VCaP (cell line): ENCODE measurements at regions not wholly inside any gene's neighbourhood (a gene's known extent, or its start where the extent isn't known, plus 50 kb on each side); places are given as distances from the start of the nearest gene placed in this dataset.

ENCODE experiments used
- H3K27ac ChIP-seq: fragments of 450-650 bp; 2 replicates; pipeline ENCODE4 v1.5.1; 2017
- TF ChIP-seq, protein P1 (sequence below): fragments of 450-650 bp; conservative IDR thresholded peaks from 2 replicates; pipeline ENCODE4 v1.5.1; 2017; ENCODE audit warnings: mild to moderate bottlenecking, moderate library complexity

DNA sequence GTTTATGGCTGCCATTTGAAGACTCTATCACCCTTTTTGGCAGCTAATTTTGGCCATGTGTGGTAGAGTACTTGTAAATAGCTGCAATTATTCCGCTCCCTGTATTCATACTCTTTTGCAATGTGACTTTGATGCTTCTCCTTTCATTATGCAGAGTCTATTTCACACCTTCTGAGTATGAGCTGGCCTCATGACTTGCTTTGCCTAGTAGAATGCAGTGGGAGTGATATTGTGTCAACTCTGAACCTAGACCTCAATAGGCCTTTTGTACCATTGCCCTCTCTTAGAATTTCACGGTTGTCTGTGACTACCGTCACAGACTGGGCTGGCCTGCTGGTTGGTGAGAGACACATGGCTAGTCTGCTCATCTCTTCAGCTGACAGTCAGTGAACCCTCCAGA is 118.8 kb downstream of the DDIT4L start:
- H3K27ac ChIP-seq = no peak overlapping the region
- TF ChIP-seq, protein P1, sequence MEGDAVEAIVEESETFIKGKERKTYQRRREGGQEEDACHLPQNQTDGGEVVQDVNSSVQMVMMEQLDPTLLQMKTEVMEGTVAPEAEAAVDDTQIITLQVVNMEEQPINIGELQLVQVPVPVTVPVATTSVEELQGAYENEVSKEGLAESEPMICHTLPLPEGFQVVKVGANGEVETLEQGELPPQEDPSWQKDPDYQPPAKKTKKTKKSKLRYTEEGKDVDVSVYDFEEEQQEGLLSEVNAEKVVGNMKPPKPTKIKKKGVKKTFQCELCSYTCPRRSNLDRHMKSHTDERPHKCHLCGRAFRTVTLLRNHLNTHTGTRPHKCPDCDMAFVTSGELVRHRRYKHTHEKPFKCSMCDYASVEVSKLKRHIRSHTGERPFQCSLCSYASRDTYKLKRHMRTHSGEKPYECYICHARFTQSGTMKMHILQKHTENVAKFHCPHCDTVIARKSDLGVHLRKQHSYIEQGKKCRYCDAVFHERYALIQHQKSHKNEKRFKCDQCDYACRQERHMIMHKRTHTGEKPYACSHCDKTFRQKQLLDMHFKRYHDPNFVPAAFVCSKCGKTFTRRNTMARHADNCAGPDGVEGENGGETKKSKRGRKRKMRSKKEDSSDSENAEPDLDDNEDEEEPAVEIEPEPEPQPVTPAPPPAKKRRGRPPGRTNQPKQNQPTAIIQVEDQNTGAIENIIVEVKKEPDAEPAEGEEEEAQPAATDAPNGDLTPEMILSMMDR = no peak

DNA sequence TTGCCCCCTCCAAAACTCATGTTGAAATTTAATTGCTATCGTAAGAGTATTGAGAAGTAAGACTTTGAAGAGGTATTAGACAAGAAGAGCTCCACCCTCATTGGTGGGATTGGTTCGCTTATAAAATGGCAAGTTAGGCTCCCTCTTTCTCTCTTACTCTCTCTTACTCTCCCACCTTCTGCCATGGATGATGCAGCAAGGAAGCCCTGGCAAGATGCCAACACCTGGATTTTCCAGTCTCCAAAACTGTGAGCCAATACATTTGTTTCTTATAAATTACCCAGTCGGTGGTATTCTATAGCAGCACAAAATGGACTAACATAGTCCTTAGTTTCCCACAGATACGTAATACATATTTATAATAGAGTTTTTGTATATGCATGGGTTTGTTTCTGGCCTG is 119.4 kb downstream of the DDIT4L start:
- TF ChIP-seq, protein P1 = no peak
- H3K27ac ChIP-seq = no peak overlapping the region

DNA sequence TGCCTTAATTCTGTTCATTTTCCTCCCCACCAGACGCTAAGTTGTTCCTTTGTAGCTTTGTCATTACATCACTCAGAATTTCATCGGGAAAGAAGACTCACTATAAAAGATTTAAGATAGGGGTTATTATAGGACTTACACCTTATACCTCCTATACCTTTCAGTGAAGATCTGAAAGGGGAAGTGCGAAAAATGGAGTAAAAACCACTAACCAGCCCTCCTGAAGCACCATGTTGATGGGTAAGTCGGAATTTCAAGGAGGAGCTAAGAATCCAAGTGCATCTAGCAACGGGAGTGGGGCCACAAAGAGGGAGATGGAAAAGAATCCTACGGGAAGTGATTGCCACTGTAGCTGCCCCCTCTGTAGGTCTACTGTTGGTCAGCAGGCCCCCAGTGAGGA is 119.1 kb upstream of the H2AZ1 start:
- no peak overlapping the region for H3K27ac ChIP-seq
- TF ChIP-seq, protein P1 = no peak

DNA sequence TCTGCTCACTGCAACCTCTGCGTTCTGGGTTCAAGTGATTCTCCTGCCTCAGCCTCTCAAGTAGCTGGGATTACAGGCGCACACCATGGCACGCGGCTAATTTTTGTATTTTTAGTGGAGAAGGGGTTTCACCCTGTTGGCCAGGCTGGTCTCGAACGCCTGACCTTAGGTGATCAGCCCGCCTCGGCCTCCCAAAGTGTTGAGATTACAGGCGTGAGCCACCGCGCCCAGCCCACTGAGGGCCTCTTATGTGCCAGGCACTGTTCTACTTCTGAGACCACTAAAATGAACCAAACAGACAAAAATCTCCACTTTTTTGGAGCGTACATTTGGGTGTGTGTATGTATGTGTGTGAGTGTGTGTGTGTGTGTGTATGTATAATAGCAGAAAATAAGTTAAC is 117.2 kb upstream of the H2AZ1 start:
- TF ChIP-seq, protein P1 = no peak
- no peak overlapping the region for H3K27ac ChIP-seq

DNA sequence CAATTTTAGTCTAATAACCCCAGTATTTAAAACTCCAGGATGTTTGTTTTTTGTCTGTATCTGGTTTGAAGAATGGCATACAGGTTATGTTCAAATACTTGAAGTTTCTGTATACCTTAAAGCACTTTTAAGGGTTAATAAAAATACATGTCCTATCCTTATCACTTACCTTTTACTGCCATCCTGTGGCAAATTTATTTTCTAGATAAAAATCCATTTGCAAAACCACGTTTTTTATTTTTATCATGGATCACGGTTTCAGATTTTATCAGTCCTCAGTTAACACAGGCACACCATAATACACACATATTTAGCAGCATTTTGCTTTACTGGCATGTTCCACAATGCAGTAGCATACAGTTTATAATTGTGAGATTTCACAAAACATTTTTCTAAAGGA is 113.3 kb upstream of the H2AZ1 start:
- TF ChIP-seq, protein P1 = peak; percentile 39
- peak overlapping the region; percentile 5; the same call in 1 of the 2 replicates for H3K27ac ChIP-seq

DNA sequence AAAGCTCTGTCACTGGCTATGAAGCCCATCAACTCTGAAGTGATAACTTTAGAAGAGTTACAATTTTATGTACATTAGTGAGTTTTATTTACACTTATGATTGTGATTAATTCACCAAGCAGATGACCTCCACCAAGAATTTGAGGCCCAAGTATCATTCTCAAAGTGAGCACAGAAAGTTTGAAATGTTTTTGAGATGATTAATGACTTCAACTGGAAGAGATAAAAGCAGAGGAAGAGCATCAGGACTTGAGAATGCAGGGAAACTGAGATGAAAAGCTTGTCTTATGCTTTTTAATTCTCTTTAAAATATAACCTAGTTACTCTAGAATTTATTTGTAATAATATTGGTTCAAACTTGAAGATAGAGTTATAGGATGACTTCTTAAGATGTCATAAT is 112.8 kb upstream of the H2AZ1 start:
- no peak overlapping the region for H3K27ac ChIP-seq
- TF ChIP-seq, protein P1 = no peak

DNA sequence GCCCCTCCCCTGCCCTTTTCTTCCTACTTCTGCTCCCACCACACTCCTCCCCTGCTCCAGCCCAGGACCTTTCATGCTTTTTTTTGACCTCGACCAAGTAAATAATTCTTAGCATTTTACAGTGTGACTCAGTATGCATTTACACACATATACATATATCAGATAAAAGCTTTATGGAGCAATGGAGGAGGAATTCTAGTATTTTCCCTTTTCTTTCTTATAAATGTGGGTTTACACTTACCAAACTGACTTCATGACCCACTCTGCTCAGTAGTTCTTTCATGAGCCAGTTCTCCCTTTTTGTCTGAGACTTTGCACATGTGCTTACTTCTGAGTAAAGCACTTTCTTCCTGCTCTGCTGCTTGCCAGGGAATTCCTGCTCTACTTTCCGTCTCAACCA is 111.8 kb upstream of the H2AZ1 start:
- TF ChIP-seq, protein P1 = no peak
- no peak overlapping the region for H3K27ac ChIP-seq
